Right lobe of liver (tissue), 6 donors: ENCODE measurements at regions not wholly inside any gene's neighbourhood (a gene's known extent, or its start where the extent isn't known, plus 50 kb on each side); places are given as distances from the start of the nearest gene placed in this dataset.

Experiments
- ATAC-seq, 4 donors: fragments of 200-7000 bp; cut with Tn5 transposase; one replicate each; pipeline ENCODE4 v1.9.1; 2020; ENCODE audit warnings: mild to moderate bottlenecking in 4 of 4, moderate library complexity in 4 of 4
- DNase-seq, 3 donors: peaks; one replicate each; pipeline ENCODE4 v3.0.0-alpha.2; 2020
- H3K27ac ChIP-seq, 3 donors: fragments of 200-600 bp; one replicate each; pipeline ENCODE4 v1.8.0; 2022
- H3K27me3 ChIP-seq, 2 donors: fragments of 200-600 bp; one replicate each; pipeline ENCODE4 v1.8.0; 2022
- H3K36me3 ChIP-seq, 4 donors: fragments of 200-600 bp; sonication (generic) in 1 of 4; one replicate each; pipeline versions ENCODE4 v1.5.1 to v1.8.0; 2017 to 2022; ENCODE audit warnings: control low read depth in 1 of 4
- H3K4me1 ChIP-seq, 4 donors: fragments of 200-600 bp; sonication (generic) in 1 of 4; one replicate each; pipeline versions ENCODE4 v1.5.1 to v1.8.0; 2017 to 2022; ENCODE audit warnings: control low read depth in 1 of 4
- H3K4me3 ChIP-seq, 3 donors: fragments of 200-600 bp; one replicate each; pipeline ENCODE4 v1.8.0; 2022
- H3K9me3 ChIP-seq, 4 donors: fragments of 200-600 bp; sonication (generic) in 1 of 4; one replicate each; pipeline versions ENCODE4 v1.5.1 to v1.8.0; 2017 to 2022; ENCODE audit warnings: control low read depth in 1 of 4
- POLR2A ChIP-seq: fragments of 450-650 bp; IDR thresholded peaks from one replicate; pipeline ENCODE4 v1.6.1; 2017; ENCODE audit warnings: antibody characterized with exemption, mild to moderate bottlenecking
- WGBS: methylation state at CpG from one replicate; pipeline ENCODE4 v1.1.6; 2018; ENCODE audit warnings: low coverage, low lambda C conversion rate; ENCODE audit not compliant: insufficient coverage; ENCODE audit errors: missing lambda C conversion rate; 5-methylcytosine and 5-hydroxymethylcytosine counted together
- intact Hi-C, 2 donors: fragments of 100-400 bp; cut with DNase I; formaldehyde crosslinking; loops; one replicate each; pipeline versions ENCODE4 v1.11.2 to v1.14.1; 2022
- TF ChIP-seq, protein P1 (sequence below), 4 donors: fragments of 200-600 bp in 3 of 4; fragments of 450-650 bp in 1 of 4; IDR thresholded peaks; one replicate each; pipeline versions ENCODE4 v1.5.1 to v1.8.0; 2016 to 2022; ENCODE audit warnings: antibody characterized with exemption in 4 of 4, mild to moderate bottlenecking in 2 of 4
- donor health status: DM: no; HTN: yes; CAD: no.
- donor health status: DM: no; HTN: no; CAD: no.
- donor health status: DM: no; HTN: no; CAD: no.
- donor health status: DM: no; HTN: yes; CAD: no.
- donor health status: DM: no; HTN: yes; CAD: no.

DNA sequence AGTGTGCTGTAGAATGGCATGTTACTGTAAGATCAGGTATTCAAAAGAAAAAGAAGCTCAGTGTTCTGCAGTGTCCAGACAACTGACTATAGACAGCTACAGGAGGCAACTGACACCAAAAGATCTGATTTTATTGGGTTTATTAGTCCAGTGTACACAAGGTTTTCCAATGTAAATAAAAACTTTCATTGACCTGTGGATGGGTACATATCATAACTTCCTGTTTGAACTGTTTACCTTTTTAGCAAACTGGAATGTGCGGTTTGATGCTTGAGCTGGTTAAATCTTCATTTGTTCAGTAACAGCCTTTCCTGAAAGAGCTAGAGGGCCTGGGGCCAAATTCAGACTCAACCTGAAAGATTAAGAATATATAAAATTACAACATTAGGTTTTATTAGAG, 172.6 kb upstream of the SP8 start:
- Histone ChIP-seq H3K4me3 (no peak overlapping the region), H3K4me1 (peaks cover 0 to 12% (median 3%) of the 10 kb centered on the region in 4 donors), H3K9me3 (no peaks in the 10 kb centered on the region), H3K27ac (no peak overlapping the region), H3K27me3 (no peaks in the 10 kb centered on the region), H3K36me3 (no peaks in the 10 kb centered on the region)
- intact Hi-C loops, result no loop called here
- DNase-seq (no peak), ATAC-seq (peak in 3 of 4 donors; percentile 71 to 90 (median 85))
- no peak for TF ChIP-seq POLR2A
- 18% methylated on average over 1 of the region's 1 CpG for WGBS

DNA sequence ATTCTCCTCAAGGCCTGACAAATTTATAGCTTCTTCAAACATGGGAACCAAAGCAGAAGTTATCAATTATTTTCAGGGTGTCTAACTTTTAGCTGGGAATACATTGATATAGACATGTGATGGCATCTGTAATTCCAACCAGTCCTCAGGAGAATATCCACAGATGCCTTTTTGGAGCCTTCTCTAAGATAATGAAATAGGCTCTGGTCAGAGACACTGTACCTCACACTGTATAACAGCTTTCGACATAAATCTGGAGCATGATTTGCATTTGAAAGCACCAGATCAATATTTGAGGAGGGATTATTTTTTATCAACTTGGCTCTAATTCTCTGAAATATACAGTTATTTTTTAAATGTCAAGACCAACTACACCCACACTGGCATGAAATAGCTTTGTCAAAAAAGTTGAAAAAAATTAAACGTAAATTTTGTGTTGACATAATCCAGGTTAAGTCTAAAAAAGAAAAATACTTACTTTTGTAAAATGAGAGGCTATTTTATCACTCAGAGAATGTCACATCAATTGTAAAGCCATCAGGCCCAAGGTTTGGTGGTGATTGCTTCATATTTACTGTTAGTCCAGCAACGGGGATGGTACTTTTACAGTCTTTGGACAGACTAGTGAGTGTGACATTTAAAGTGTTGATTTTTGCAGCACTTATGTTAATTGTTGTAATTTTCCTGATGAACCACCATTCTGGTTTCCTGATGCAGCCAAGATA, 177.0 kb upstream of the SP8 start:
- no peak overlapping the region for H3K27ac ChIP-seq
- peak in 2 of 4 donors; percentile 47 to 49 for ATAC-seq
- 30% methylated on average over 3 of the region's 3 CpGs for WGBS
- H3K4me1 ChIP-seq, result peaks cover 0 to 9% (median 3%) of the 10 kb centered on the region in 4 donors
- H3K27me3 ChIP-seq, result no peaks in the 10 kb centered on the region
- TF ChIP-seq POLR2A, result no peak
- no peak overlapping the region for H3K4me3 ChIP-seq
- intact Hi-C loops, result no loop called here
- no peak for DNase-seq
- no peaks in the 10 kb centered on the region for H3K36me3 ChIP-seq
- no peaks in the 10 kb centered on the region for H3K9me3 ChIP-seq

DNA sequence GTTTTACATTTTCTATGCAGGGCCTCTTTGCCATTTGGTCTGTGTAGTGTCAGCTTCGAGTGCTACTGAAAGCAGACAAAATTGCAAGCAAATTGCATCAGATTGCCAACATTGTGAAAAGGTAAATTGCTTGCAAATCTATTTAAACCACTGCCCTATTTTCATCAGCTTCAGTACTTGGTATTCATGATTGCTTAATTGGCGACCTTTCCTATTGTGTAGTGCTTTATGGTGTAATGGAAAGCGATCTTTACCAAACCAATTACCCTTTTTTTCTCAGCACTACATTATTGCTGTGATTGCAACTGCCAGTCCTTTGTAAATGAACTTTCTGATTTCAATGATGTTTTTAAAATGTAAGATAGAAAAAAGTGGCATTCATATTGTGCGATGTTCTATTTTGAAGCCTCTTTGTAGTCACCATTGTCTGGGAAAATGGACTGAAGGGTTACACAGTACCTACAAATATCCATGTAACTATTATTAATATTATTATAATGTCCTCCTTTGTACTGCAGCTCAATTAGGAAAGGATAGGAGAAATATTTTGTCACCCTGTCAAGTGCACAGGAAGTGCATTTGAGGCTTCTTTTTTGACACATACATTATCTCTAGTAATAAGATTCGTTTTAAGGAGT, 177.7 kb upstream of the SP8 start:
- Histone ChIP-seq H3K27me3 (no peaks in the 10 kb centered on the region), H3K4me1 (peaks cover 0 to 2% (median 0%) of the 10 kb centered on the region in 4 donors), H3K9me3 (no peaks in the 10 kb centered on the region), H3K36me3 (no peaks in the 10 kb centered on the region), H3K27ac (no peak overlapping the region), H3K4me3 (no peak overlapping the region)
- 42% methylated on average over 5 of the region's 5 CpGs for WGBS
- ATAC-seq (peak in 2 of 4 donors; percentile 30 to 63), DNase-seq (no peak)
- intact Hi-C loops, result no loop called here
- no peak for TF ChIP-seq POLR2A
- TF ChIP-seq, protein P1, sequence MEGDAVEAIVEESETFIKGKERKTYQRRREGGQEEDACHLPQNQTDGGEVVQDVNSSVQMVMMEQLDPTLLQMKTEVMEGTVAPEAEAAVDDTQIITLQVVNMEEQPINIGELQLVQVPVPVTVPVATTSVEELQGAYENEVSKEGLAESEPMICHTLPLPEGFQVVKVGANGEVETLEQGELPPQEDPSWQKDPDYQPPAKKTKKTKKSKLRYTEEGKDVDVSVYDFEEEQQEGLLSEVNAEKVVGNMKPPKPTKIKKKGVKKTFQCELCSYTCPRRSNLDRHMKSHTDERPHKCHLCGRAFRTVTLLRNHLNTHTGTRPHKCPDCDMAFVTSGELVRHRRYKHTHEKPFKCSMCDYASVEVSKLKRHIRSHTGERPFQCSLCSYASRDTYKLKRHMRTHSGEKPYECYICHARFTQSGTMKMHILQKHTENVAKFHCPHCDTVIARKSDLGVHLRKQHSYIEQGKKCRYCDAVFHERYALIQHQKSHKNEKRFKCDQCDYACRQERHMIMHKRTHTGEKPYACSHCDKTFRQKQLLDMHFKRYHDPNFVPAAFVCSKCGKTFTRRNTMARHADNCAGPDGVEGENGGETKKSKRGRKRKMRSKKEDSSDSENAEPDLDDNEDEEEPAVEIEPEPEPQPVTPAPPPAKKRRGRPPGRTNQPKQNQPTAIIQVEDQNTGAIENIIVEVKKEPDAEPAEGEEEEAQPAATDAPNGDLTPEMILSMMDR (IDR thresholded peaks at IDR 0.05), result no peak

DNA sequence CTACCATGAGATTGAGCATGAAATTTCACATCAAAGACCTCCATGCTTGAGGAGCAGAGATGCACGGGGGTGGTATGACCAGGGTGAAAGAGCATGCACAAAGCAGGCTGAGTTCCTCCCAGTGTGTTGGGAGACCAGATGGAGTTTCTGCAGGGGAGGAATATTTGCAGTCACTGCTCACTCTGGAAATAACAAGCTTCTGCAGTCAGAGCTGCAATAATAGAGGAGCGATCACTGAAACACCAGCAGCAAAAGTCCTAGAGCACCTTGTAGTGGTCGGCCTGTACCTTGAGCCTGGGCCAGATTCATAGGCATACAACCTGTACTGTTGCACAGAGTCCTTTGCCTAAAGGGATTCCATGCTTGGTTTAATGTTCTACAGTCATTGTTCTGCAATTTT, 184.5 kb upstream of the SP8 start:
- ATAC-seq, result no peak
- WGBS, result 47% methylated on average over 3 of the region's 3 CpGs
- DNase-seq, result no peak
- no peaks in the 10 kb centered on the region for H3K27me3 ChIP-seq
- no peak overlapping the region for H3K27ac ChIP-seq
- no peak for TF ChIP-seq POLR2A
- TF ChIP-seq, protein P1 (IDR thresholded peaks at IDR 0.05), result no peak
- H3K36me3 ChIP-seq, result no peaks in the 10 kb centered on the region
- no peaks in the 10 kb centered on the region for H3K9me3 ChIP-seq
- H3K4me1 ChIP-seq, result no peaks in the 10 kb centered on the region
- no peak overlapping the region for H3K4me3 ChIP-seq
- intact Hi-C loops, result no loop called here

DNA sequence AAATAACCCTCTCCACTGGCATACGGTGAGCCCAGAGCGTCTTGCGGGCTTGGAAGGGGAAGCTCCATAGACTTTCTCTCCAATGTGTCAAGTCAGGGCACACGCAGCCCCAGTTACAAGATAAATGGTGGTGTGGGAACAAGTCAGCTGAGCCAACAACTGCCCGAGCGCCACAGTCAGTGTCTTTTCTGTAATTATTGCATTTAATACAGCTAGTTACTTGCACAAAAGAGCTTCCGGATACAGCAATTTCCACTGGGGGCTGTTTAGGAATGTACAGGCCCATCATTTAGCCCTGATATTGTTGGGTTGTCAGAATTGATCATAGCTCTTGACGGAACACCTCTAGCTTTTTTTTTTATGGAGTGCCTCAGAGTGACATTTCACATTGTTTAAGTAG, 193.5 kb upstream of the SP8 start:
- intact Hi-C loops, result no loop called here
- no peak for TF ChIP-seq POLR2A
- TF ChIP-seq, protein P1 (IDR thresholded peaks at IDR 0.05), result no peak

More for the DNA sequence above, 193.5 kb upstream of the SP8 start:
- no peak for ATAC-seq
- Histone ChIP-seq H3K9me3 (no peaks in the 10 kb centered on the region), H3K4me1 (no peaks in the 10 kb centered on the region), H3K36me3 (no peaks in the 10 kb centered on the region), H3K27me3 (no peaks in the 10 kb centered on the region), H3K4me3 (no peak overlapping the region), H3K27ac (no peak overlapping the region)
- DNase-seq, result no peak
- WGBS, result 61% methylated on average over 2 of the region's 8 CpGs
